NCI-H2227 (cell line): ENCODE measurements at regions not wholly inside any gene's neighbourhood (a gene's known extent, or its start where the extent isn't known, plus 50 kb on each side); places are given as distances from the start of the nearest gene placed in this dataset.

Source experiments
- DNase-seq: peaks from one replicate; lab custom pipeline; 2025; ENCODE audit not compliant: unreplicated experiment; lab: John Stamatoyannopoulos, UW

- no peak for DNase-seq
Observed at GRCh38 chr15:95918525-95918924, 412.0 kb upstream of the NR2F2 start.

DNA sequence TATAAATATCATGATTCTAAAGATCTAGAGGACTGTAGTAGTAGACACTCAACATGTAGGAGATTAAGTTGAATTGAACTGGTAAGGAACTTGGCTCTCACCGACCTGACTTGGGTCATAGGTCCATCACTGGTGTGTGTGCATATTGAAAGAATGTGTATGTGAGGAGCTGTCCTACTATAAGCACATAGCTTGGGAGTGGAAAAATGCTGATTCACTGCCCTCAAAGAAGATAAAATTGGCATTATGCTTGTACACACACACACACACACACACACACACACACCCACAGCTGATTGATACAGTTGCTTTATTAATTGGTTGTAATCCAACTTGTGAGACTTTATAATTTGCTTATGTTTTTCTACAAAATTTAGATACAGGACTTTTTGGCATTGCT is 411.0 kb upstream of the NR2F2 start:
- DNase-seq: no peak

DNA sequence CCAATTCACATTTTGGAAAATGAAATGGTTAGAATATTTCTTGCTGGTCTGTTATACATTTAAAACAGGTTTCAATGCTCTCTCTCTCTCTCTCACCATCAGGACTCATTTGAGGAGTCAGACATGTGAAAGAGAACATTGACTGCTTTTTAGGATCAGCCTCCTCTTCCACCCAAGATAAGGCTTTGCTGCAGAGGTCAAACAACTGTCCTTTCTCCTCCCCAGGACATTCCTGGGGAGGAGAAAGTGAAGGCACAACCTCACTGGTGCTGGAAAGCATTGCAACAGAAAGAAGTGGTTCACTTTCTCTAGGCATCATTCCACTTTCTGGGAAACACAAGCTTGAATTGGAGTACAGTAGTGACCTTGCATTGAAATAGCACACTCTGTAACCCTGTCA is 409.1 kb upstream of the NR2F2 start:
- no peak for DNase-seq

GRCh38 chr15:95922431-95922830 is 408.1 kb upstream of the NR2F2 start:
- no peak for DNase-seq

GRCh38 chr15:95923792-95924191 is 406.7 kb upstream of the NR2F2 start:
- no peak for DNase-seq

DNA sequence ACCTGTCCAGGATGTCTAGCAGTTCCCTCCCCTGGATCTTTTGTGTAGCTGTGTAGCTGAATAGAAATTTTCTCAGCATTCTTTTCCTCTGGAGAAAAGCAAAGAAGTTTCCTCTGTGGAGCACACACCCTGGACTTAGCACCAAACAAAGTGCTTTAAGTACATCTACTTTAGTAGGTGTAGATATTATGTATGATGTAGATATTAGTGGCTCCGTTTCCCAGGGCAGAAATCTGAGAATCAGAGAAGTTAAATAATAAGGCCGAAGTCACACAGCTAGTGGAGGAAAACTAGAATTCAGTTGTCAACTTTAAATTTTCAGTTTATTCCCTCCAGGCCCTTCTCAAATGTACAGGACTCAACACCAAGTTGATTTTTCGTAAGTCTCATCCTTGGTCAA is 401.7 kb upstream of the NR2F2 start:
- no peak for DNase-seq

DNA sequence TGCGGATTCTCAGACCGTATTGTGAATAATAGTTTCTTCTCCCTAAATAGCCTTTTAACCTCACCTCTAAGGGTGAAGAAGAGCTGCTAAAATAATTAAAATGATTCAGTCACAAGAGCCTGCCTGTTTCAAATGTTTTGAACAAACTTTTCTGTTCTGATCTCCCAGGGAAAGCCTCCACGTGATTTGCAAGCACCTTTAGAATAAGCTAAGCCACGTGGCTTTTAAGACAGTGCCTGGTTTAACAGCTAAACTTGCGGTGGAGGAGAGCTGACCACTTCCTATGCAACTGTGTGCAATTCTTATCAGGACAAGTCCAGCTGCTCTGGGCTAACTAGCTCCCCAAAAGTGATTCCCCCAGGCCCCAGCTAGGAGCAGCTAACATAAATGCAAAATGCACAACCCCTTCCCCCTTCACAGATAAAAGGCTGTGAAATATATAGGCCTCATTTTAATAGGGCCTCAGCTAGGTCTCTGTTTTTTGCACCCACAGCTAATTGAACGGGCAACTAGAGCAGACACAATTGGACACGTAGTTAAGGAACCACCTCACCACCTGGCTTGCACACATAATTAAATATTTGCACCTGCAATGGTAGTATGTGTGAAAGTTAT is 401.2 kb upstream of the NR2F2 start:
- no peak for DNase-seq

GRCh38 chr15:95930659-95931375 is 399.7 kb upstream of the NR2F2 start:
- DNase-seq: no peak

GRCh38 chr15:95931619-95932018 is 398.9 kb upstream of the NR2F2 start:
- no peak for DNase-seq

GRCh38 chr15:95932141-95932540 is 398.4 kb upstream of the NR2F2 start:
- DNase-seq: no peak

DNA sequence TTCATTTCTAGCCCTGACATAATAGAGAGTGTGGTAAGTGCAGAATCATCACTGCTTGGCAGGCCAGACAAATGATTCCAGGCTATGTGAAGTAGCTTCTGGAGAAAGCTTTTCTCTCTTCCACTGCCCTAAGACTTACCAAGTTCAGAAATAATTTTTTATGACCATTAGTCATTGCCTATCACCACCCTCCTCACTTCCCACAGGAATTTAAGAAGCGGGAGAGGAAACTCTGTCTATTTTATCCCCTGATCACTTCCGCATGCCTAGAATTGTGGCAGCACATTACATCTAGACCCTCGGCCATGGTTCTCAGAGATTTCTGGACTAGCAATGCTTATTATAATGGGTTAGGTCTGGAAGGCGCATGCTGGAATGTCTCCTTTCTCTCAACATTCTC is 397.8 kb upstream of the NR2F2 start:
- no peak for DNase-seq

GRCh38 chr15:95935852-95936251 is 394.6 kb upstream of the NR2F2 start:
- no peak for DNase-seq

DNA sequence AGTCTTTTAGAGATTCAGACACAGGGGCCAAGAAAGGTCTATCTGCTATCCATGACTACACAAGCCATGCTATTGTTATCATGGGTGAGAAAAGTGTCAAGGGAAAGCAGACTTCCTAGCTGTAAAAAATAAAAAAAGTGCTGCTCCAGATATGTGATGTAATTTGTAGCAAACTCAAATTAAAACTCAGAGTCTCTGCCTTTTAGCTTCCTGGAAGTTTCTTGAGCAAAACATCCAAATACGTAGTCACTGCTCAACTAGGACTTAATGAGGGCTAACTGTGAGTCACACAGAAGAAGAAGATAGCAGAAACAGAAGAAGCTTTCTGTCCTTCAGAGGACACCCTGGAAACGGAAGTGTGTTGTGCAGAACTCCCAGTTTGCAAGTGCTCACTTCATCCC is 393.4 kb upstream of the NR2F2 start:
- DNase-seq: no peak

- DNase-seq: no peak
Observed at GRCh38 chr15:95940431-95940985, 390.0 kb upstream of the NR2F2 start.

DNA sequence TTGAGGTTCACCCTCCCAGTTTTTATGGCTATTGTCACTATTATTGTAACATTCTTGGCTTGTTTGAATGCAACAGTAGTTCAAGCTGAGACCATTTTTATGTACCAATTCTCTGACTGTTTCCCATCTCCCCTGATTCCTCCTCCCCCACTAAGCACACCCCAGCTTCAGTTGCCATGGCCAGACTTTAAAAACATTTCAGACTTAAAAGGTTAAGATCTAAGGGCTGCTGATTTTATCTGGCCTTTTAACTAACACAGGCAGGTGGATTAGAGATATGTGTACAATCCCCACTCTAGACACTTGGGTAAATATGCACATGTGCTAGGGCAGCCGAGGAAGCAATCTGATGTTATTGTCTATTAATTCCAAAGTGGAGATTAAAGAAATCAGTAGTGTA is 386.3 kb upstream of the NR2F2 start:
- DNase-seq: no peak

DNA sequence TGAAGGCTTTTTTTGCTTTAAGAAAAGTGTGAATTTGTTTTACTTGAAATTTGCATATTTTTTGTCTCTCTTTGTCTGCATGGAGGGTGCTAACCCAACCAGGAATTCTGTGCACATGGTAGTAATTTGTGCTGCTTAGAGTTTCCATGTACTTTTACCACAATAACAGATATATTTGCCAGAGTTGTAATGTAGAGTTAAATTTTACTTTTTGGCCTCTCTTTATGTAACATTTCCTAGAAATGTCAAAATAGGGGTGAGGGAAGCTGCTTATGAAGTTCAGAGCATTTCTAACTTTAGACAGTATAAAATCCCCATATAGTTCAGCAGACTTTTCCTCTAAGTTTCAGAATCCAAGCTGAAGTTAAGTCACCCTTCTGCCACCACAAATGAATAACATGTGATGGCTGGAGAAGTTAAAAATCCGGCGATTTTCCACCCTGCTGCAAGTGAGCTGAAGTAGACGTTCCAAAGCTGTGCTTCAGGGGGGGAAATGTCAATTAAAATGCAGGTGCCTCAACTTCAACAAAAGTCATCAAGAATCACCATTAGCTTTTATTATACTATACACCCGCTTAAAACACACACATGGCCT is 385.7 kb upstream of the NR2F2 start:
- DNase-seq: no peak

DNA sequence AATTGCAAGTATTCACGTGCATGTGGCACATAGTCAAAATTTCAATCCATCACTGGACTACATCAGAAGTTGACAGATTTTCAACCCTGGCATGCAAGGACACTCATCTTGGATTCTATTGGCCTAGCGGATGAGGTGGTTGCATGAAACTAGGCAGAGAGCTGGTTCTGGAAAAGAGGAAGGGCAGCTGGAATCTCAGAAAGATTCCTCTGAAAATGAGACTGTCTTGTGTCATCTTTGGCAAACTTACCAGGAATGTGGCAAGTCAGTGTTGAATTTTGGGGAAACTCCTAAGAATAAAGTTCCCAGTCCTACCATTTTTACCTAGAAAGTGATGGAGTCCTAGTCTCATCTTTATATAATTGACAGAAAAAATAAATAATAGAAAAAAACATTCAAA is 384.3 kb upstream of the NR2F2 start:
- DNase-seq: no peak

DNA sequence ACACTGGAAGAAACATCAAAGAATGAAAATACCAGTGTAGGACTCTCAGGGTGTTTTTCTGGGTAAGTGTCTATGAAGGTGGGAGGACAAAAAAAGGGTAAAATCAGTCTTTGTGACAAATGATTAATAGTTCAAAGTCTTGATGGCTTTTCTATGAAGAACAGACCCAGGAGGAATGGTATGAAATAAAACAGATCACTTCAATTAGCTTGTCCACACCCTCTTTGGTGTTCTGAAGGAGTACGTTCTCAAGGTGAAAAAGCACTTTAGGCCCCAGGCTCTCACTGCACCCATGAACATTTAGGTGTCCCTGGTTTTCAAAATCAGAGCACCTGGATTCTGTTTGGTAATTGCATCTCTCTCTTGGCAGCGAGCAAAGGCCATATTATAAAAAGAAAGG is 383.6 kb upstream of the NR2F2 start:
- no peak for DNase-seq

GRCh38 chr15:95948411-95948810 is 382.1 kb upstream of the NR2F2 start:
- DNase-seq: no peak

DNA sequence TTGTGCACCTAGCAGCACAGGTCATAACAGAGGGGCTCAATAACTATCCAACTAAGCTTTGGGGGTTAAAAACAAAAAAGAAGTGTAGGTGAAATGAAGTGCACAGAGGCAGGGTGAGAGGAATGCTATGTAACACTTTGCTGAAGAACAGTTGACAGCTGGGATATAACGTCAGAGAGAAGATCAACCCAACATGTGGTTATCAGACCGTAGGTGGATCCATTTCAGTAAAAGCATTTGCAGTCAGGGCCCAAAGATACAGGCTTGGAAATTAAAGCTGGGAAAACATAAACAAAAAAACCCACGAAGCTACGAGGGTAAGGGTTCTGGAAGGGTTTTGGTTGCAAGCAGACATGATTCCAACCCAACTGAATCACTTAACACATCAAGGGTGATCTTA is 377.5 kb upstream of the NR2F2 start:
- DNase-seq: no peak

DNA sequence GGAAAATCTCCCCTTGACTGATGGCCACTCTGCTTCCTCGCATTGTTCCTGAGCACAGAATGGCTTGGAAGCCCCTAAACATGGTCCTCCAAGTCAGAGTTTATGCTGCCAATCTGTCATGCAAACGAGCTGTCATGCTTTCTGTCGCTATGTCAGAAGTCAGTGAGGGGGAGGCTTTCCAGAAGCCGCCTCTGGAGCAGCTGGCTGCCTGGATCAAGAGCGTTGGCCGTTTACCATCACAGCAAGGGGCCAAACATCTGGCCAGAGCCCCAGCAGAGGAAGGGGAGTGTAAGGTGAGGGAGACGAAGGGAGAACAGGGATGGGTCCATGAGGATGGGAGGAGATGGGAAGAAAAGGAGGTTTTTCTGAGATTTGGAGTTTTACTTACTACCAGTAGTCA is 372.6 kb upstream of the NR2F2 start:
- DNase-seq: no peak

DNA sequence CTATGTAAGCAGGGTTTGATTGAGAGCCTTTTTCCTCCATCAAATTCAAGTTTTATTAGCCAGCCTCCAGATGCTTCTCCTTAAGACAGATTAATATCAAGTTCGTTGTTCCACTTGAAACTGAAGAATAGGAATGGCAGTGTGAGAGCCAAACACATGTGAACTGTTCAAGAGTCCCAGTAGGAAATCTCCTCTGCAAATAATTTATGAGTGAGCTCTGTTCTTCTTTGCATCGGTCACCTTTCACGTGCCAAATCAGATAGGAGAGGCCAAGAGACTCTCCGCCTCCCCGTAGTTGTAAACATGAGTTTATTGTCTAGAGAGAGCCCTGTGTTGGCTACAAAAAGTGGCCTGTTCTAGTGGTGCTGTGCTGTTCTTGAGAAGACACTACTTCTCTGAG is 372.1 kb upstream of the NR2F2 start:
- no peak for DNase-seq
